ENCODE measurements at regions not wholly inside any gene's neighbourhood (a gene's known extent, or its start where the extent isn't known, plus 50 kb on each side); places are given as distances from the start of the nearest gene placed in this dataset.

DNA sequence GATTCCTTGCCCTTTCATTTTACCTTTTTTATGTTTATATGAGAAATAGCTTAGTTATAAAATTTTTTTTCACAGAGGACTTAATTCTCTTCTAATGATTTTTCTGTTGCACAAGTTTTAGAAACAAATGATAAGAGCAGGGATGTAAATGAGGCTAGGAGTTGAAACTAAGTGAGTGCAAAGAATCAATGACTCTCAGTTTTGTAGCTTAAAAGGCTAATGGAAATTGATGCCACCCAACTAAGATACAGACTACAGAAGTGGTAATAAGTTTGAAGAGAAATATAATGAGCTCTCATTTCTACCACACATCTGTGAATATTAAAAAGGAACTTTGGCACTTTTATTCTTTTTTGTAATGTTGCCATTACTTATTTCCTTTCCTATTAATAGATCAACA, 105.1 kb downstream of the LURAP1L start:
- TF ChIP-seq, protein P1, sequence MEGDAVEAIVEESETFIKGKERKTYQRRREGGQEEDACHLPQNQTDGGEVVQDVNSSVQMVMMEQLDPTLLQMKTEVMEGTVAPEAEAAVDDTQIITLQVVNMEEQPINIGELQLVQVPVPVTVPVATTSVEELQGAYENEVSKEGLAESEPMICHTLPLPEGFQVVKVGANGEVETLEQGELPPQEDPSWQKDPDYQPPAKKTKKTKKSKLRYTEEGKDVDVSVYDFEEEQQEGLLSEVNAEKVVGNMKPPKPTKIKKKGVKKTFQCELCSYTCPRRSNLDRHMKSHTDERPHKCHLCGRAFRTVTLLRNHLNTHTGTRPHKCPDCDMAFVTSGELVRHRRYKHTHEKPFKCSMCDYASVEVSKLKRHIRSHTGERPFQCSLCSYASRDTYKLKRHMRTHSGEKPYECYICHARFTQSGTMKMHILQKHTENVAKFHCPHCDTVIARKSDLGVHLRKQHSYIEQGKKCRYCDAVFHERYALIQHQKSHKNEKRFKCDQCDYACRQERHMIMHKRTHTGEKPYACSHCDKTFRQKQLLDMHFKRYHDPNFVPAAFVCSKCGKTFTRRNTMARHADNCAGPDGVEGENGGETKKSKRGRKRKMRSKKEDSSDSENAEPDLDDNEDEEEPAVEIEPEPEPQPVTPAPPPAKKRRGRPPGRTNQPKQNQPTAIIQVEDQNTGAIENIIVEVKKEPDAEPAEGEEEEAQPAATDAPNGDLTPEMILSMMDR (IDR thresholded peaks at IDR 0.05; ENCODE audit: borderline replicate concordance, extremely low read depth, low read length, poor library complexity, severe bottlenecking): no peak
- no peak for TF ChIP-seq EZH2 (IDR thresholded peaks at IDR 0.05; ENCODE audit: borderline replicate concordance, low read depth, low read length, severe bottlenecking)

Measured in DND-41 (cell line).